ENCODE measurements at regions not wholly inside any gene's neighbourhood (a gene's known extent, or its start where the extent isn't known, plus 50 kb on each side); places are given as distances from the start of the nearest gene placed in this dataset.

DNA sequence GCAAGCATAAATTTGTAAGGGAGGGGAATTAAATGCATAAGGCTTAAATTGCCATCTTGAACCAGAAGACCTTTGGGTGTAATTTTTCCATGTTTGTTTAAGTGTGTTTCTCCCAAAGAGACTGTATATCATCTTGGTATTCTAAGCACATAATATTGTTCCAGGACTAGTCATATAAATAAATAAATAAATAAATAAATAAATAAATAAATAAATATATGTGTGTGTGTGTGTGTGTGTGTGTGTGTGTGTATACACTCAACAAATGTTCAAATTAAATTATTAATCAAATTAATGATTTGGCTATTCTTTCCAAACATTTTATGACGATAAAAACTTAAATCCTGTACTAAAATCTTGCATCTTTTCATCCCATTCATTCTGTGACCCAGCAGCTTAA, 867.8 kb upstream of the KLHL29 start:
- Histone ChIP-seq H3K4me2 (ENCODE audit: extremely low read depth, insufficient read depth, low read length) (no peak overlapping the region), H3K79me2 (ENCODE audit: control insufficient read depth, insufficient read depth, low read length) (no peaks in the 10 kb centered on the region), H2AFZ (ENCODE audit: low read length) (no peak overlapping the region), H3K36me3 (ENCODE audit: control insufficient read depth, insufficient read depth, low read length) (no peaks in the 10 kb centered on the region), H3K27ac (ENCODE audit: insufficient read depth, low read length) (no peak overlapping the region), H3K4me3 (replicated peaks in 1 of 4; ENCODE audit: control extremely low read depth in 1 of 4, insufficient read depth in 1 of 4, low read depth in 3 of 4, low read length in 4 of 4) (no peak overlapping the region), H4K20me1 (ENCODE audit: control insufficient read depth, extremely low read depth, insufficient read depth, low read length) (no peaks in the 10 kb centered on the region), H3K9me3 (ENCODE audit: control insufficient read depth, insufficient read depth, low read depth, low read length) (no peaks in the 10 kb centered on the region), H3K9ac (ENCODE audit: insufficient read depth, low read length) (no peak overlapping the region), H3K4me1 (ENCODE audit: control insufficient read depth, extremely low read depth, insufficient read depth, low read length) (no peaks in the 10 kb centered on the region), H3K27me3 (ENCODE audit: control insufficient read depth, insufficient read depth, low read length) (no peaks in the 10 kb centered on the region)
- DNase-seq (ENCODE audit: low read depth in 2 of 2): no peak
- TF ChIP-seq, protein P1, sequence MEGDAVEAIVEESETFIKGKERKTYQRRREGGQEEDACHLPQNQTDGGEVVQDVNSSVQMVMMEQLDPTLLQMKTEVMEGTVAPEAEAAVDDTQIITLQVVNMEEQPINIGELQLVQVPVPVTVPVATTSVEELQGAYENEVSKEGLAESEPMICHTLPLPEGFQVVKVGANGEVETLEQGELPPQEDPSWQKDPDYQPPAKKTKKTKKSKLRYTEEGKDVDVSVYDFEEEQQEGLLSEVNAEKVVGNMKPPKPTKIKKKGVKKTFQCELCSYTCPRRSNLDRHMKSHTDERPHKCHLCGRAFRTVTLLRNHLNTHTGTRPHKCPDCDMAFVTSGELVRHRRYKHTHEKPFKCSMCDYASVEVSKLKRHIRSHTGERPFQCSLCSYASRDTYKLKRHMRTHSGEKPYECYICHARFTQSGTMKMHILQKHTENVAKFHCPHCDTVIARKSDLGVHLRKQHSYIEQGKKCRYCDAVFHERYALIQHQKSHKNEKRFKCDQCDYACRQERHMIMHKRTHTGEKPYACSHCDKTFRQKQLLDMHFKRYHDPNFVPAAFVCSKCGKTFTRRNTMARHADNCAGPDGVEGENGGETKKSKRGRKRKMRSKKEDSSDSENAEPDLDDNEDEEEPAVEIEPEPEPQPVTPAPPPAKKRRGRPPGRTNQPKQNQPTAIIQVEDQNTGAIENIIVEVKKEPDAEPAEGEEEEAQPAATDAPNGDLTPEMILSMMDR (conservative IDR thresholded peaks at IDR 0.05 in 1 of 2, IDR thresholded peaks at IDR 0.05 in 1 of 2; ENCODE audit: low read depth in 1 of 2, low read length in 2 of 2): no peak
- no peak for TF ChIP-seq EZH2 (IDR thresholded peaks at IDR 0.05; ENCODE audit: low read length, missing control alignments)

DNA sequence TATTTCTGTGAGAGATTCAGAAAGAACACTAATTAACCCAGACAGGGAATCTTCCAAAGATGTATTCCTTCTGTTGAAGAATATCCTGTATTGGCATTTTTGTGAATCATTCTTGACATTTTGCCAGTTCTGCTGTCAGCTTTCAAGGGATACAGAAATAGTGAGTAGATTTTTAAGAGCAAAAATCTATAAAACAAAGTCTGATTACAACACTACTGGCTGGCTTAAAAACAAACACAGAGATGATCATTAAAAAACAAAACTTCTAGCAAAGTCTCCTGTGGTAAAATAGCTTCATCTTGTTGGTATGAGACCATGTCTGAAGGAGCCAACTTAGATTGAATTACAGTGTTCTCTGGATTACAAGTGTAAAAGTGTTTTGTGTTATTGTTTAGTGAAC, 866.3 kb upstream of the KLHL29 start:
- Histone ChIP-seq H2AFZ (ENCODE audit: low read length) (no peak overlapping the region), H3K27ac (ENCODE audit: insufficient read depth, low read length) (no peak overlapping the region), H3K4me1 (ENCODE audit: control insufficient read depth, extremely low read depth, insufficient read depth, low read length) (no peaks in the 10 kb centered on the region), H3K27me3 (ENCODE audit: control insufficient read depth, insufficient read depth, low read length) (no peaks in the 10 kb centered on the region), H4K20me1 (ENCODE audit: control insufficient read depth, extremely low read depth, insufficient read depth, low read length) (no peaks in the 10 kb centered on the region), H3K4me3 (replicated peaks in 1 of 4; ENCODE audit: control extremely low read depth in 1 of 4, insufficient read depth in 1 of 4, low read depth in 3 of 4, low read length in 4 of 4) (no peak overlapping the region), H3K9ac (ENCODE audit: insufficient read depth, low read length) (no peak overlapping the region), H3K4me2 (ENCODE audit: extremely low read depth, insufficient read depth, low read length) (no peak overlapping the region), H3K9me3 (ENCODE audit: control insufficient read depth, insufficient read depth, low read depth, low read length) (no peaks in the 10 kb centered on the region), H3K36me3 (ENCODE audit: control insufficient read depth, insufficient read depth, low read length) (no peaks in the 10 kb centered on the region), H3K79me2 (ENCODE audit: control insufficient read depth, insufficient read depth, low read length) (no peaks in the 10 kb centered on the region)
- DNase-seq (ENCODE audit: low read depth in 2 of 2): no peak
- TF ChIP-seq, protein P1 (conservative IDR thresholded peaks at IDR 0.05 in 1 of 2, IDR thresholded peaks at IDR 0.05 in 1 of 2; ENCODE audit: low read depth in 1 of 2, low read length in 2 of 2): no peak
- TF ChIP-seq EZH2 (IDR thresholded peaks at IDR 0.05; ENCODE audit: low read length, missing control alignments): no peak

DNA sequence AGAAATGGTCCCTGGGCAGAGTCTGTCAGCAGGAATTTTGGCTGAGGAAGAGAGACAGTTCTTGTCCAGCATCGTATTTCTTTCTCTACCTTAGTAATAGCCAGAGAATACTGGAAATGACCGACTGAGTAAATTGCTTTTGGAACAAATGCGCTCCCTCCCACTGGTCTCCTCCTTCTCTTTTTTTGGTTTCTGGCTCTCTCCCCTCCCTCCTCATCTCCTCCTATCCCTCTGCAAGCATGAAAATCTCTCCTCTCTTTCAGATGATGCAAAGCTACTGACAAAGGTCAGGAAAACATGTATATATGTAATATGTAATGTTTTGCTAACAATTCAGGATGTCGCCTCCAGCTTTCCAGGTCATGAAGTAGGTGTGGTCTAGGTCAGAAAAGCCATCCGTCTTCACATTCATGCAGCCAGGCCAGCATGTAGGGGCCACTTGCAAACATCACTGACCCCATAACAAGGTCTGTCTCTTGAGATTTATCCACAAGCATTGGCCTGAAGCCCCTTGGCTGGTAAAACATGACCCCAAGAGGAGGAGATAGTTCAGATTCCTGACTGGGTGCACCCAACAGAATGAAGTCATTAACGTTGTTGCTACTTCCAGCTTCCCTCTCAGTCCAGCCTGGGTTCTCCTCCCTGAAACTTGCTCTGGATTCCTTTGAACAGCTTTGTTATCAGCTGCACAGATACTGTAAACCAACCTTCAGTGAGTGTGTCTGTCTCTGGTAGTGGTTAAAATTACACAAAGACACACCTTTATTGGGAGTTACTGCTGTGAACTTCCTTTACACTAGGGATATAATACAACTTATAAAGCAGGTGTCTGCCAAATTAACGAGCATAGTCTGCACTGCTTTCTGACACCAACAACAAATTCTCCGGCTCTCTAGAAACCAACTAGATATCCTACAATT, 864.4 kb upstream of the KLHL29 start:
- Histone ChIP-seq H3K27me3 (ENCODE audit: control insufficient read depth, insufficient read depth, low read length) (no peaks in the 10 kb centered on the region), H2AFZ (ENCODE audit: low read length) (no peak overlapping the region), H3K36me3 (ENCODE audit: control insufficient read depth, insufficient read depth, low read length) (no peaks in the 10 kb centered on the region), H4K20me1 (ENCODE audit: control insufficient read depth, extremely low read depth, insufficient read depth, low read length) (no peaks in the 10 kb centered on the region), H3K4me2 (ENCODE audit: extremely low read depth, insufficient read depth, low read length) (no peak overlapping the region), H3K9ac (ENCODE audit: insufficient read depth, low read length) (no peak overlapping the region), H3K27ac (ENCODE audit: insufficient read depth, low read length) (no peak overlapping the region), H3K79me2 (ENCODE audit: control insufficient read depth, insufficient read depth, low read length) (no peaks in the 10 kb centered on the region), H3K4me1 (ENCODE audit: control insufficient read depth, extremely low read depth, insufficient read depth, low read length) (no peaks in the 10 kb centered on the region), H3K4me3 (replicated peaks in 1 of 4; ENCODE audit: control extremely low read depth in 1 of 4, insufficient read depth in 1 of 4, low read depth in 3 of 4, low read length in 4 of 4) (no peak overlapping the region), H3K9me3 (ENCODE audit: control insufficient read depth, insufficient read depth, low read depth, low read length) (no peaks in the 10 kb centered on the region)
- DNase-seq (ENCODE audit: low read depth in 2 of 2): no peak
- no peak for TF ChIP-seq EZH2 (IDR thresholded peaks at IDR 0.05; ENCODE audit: low read length, missing control alignments)
- TF ChIP-seq, protein P1 (conservative IDR thresholded peaks at IDR 0.05 in 1 of 2, IDR thresholded peaks at IDR 0.05 in 1 of 2; ENCODE audit: low read depth in 1 of 2, low read length in 2 of 2): no peak
